Activated T-cell treated with anti-CD3 and anti-CD28 coated beads, Interleukin-2, amount 50 U/mL, for 4 hours (primary cell): ENCODE measurements at regions not wholly inside any gene's neighbourhood (a gene's known extent, or its start where the extent isn't known, plus 50 kb on each side); places are given as distances from the start of the nearest gene placed in this dataset.

ENCODE experiments used
- ATAC-seq, 2 donors: fragments of 200-7000 bp; cut with Tn5 transposase; one replicate each; pipeline ENCODE4 v1.10.0; 2021
- DNase-seq: peaks from one replicate; pipeline ENCODE4 v3.0.0-alpha.2; 2020
- H3K27me3 Mint-ChIP-seq: one replicate; pipeline ENCODE4 v1.8.0; 2021; ENCODE audit warnings: low read depth, mixed read lengths
- H3K36me3 Mint-ChIP-seq: one replicate; pipeline ENCODE4 v1.8.0; 2022; ENCODE audit warnings: mixed read lengths; ENCODE audit not compliant: insufficient read depth
- H3K4me1 Mint-ChIP-seq: one replicate; pipeline ENCODE4 v1.8.0; 2021; ENCODE audit warnings: low read depth, mixed read lengths
- H3K4me3 Mint-ChIP-seq: one replicate; pipeline ENCODE4 v1.8.0; 2021; ENCODE audit warnings: mild to moderate bottlenecking, moderate library complexity, mixed read lengths
- H3K9me3 Mint-ChIP-seq: one replicate; pipeline ENCODE4 v1.8.0; 2021; ENCODE audit warnings: mixed read lengths

GRCh38 chr15:93897377-93897776, 334.0 kb upstream of the MCTP2 start:
- Mint-ChIP-seq H3K4me3 (no peak overlapping the region), H3K4me1 (no peaks in the 10 kb centered on the region), H3K36me3 (no peaks in the 10 kb centered on the region), H3K27me3 (peaks cover under 1% of the 10 kb centered on the region), H3K9me3 (no peaks in the 10 kb centered on the region)
- no peak for ATAC-seq
- no peak for DNase-seq

GRCh38 chr15:93895976-93896770, 335.2 kb upstream of the MCTP2 start:
- H3K9me3 Mint-ChIP-seq: no peaks in the 10 kb centered on the region
- no peak for DNase-seq
- no peaks in the 10 kb centered on the region for H3K27me3 Mint-ChIP-seq
- H3K36me3 Mint-ChIP-seq: no peaks in the 10 kb centered on the region
- no peak overlapping the region for H3K4me3 Mint-ChIP-seq
- ATAC-seq: no peak
- H3K4me1 Mint-ChIP-seq: no peaks in the 10 kb centered on the region

GRCh38 chr15:93894438-93895036, 336.8 kb upstream of the MCTP2 start:
- DNase-seq (no peak), ATAC-seq (no peak)
- Mint-ChIP-seq H3K4me1 (no peaks in the 10 kb centered on the region), H3K36me3 (no peaks in the 10 kb centered on the region), H3K9me3 (no peaks in the 10 kb centered on the region), H3K27me3 (no peaks in the 10 kb centered on the region), H3K4me3 (no peak overlapping the region)

- Mint-ChIP-seq H3K4me3 (no peak overlapping the region), H3K27me3 (no peaks in the 10 kb centered on the region)
- ATAC-seq: no peak
Observed at GRCh38 chr15:93887151-93887550, 344.2 kb upstream of the MCTP2 start.

GRCh38 chr15:93882779-93883178, 348.6 kb upstream of the MCTP2 start:
- no peak for DNase-seq
- H3K36me3 Mint-ChIP-seq: no peaks in the 10 kb centered on the region
- H3K27me3 Mint-ChIP-seq: peaks cover 3% of the 10 kb centered on the region
- H3K4me3 Mint-ChIP-seq: no peak overlapping the region
- ATAC-seq: no peak
- no peaks in the 10 kb centered on the region for H3K9me3 Mint-ChIP-seq
- H3K4me1 Mint-ChIP-seq: no peaks in the 10 kb centered on the region

More at GRCh38 chr15:93887151-93887550, 344.2 kb upstream of the MCTP2 start:
- Mint-ChIP-seq H3K9me3 (no peaks in the 10 kb centered on the region), H3K36me3 (no peaks in the 10 kb centered on the region), H3K4me1 (no peaks in the 10 kb centered on the region)
- DNase-seq: no peak

- Mint-ChIP-seq H3K4me1 (no peaks in the 10 kb centered on the region), H3K27me3 (peaks cover 3% of the 10 kb centered on the region), H3K9me3 (no peaks in the 10 kb centered on the region), H3K36me3 (no peaks in the 10 kb centered on the region), H3K4me3 (no peak overlapping the region)
- ATAC-seq (no peak), DNase-seq (no peak)
Observed at GRCh38 chr15:93882141-93882540, 349.2 kb upstream of the MCTP2 start.

- no peaks in the 10 kb centered on the region for H3K36me3 Mint-ChIP-seq
- H3K27me3 Mint-ChIP-seq: peaks cover 3% of the 10 kb centered on the region
- ATAC-seq (no peak), DNase-seq (no peak)
- no peaks in the 10 kb centered on the region for H3K4me1 Mint-ChIP-seq
- H3K9me3 Mint-ChIP-seq: no peaks in the 10 kb centered on the region
- no peak overlapping the region for H3K4me3 Mint-ChIP-seq
Observed at GRCh38 chr15:93881310-93881709, 350.1 kb upstream of the MCTP2 start.

GRCh38 chr15:93880358-93880757, 351.0 kb upstream of the MCTP2 start:
- ATAC-seq (no peak), DNase-seq (no peak)
- H3K4me3 Mint-ChIP-seq: no peak overlapping the region
- H3K9me3 Mint-ChIP-seq: no peaks in the 10 kb centered on the region
- no peaks in the 10 kb centered on the region for H3K36me3 Mint-ChIP-seq
- peaks cover 3% of the 10 kb centered on the region for H3K27me3 Mint-ChIP-seq
- no peaks in the 10 kb centered on the region for H3K4me1 Mint-ChIP-seq

- Mint-ChIP-seq H3K4me3 (no peak overlapping the region), H3K4me1 (no peaks in the 10 kb centered on the region), H3K36me3 (no peaks in the 10 kb centered on the region), H3K9me3 (no peaks in the 10 kb centered on the region), H3K27me3 (no peaks in the 10 kb centered on the region)
- no peak for ATAC-seq
- no peak for DNase-seq
Observed at GRCh38 chr15:93870583-93870982, 360.8 kb upstream of the MCTP2 start.

GRCh38 chr15:93866948-93867347, 364.4 kb upstream of the MCTP2 start:
- ATAC-seq (no peak), DNase-seq (no peak)
- H3K4me1 Mint-ChIP-seq: peaks cover 1% of the 10 kb centered on the region
- no peak overlapping the region for H3K4me3 Mint-ChIP-seq
- no peaks in the 10 kb centered on the region for H3K36me3 Mint-ChIP-seq
- no peaks in the 10 kb centered on the region for H3K9me3 Mint-ChIP-seq
- H3K27me3 Mint-ChIP-seq: peaks cover 7% of the 10 kb centered on the region

GRCh38 chr15:93866476-93866875, 364.9 kb upstream of the MCTP2 start:
- ATAC-seq: no peak
- peaks cover 9% of the 10 kb centered on the region for H3K27me3 Mint-ChIP-seq

GRCh38 chr15:93865586-93865985, 365.8 kb upstream of the MCTP2 start:
- no peaks in the 10 kb centered on the region for H3K36me3 Mint-ChIP-seq
- DNase-seq: no peak
- H3K4me1 Mint-ChIP-seq: peaks cover 2% of the 10 kb centered on the region
- H3K27me3 Mint-ChIP-seq: peaks cover 9% of the 10 kb centered on the region
- no peak for ATAC-seq
- H3K9me3 Mint-ChIP-seq: no peaks in the 10 kb centered on the region
- H3K4me3 Mint-ChIP-seq: no peak overlapping the region

More at GRCh38 chr15:93866476-93866875, 364.9 kb upstream of the MCTP2 start:
- Mint-ChIP-seq H3K4me3 (no peak overlapping the region), H3K4me1 (peaks cover 2% of the 10 kb centered on the region), H3K36me3 (no peaks in the 10 kb centered on the region), H3K9me3 (no peaks in the 10 kb centered on the region)
- DNase-seq: no peak

- Mint-ChIP-seq H3K9me3 (no peaks in the 10 kb centered on the region), H3K4me1 (peaks cover 2% of the 10 kb centered on the region), H3K4me3 (no peak overlapping the region), H3K36me3 (no peaks in the 10 kb centered on the region), H3K27me3 (peaks cover 9% of the 10 kb centered on the region)
- no peak for DNase-seq
- ATAC-seq: no peak
Observed at GRCh38 chr15:93862791-93863190, 368.6 kb upstream of the MCTP2 start.

GRCh38 chr15:93861956-93862741, 369.2 kb upstream of the MCTP2 start:
- ATAC-seq (no peak), DNase-seq (no peak)
- H3K9me3 Mint-ChIP-seq: no peaks in the 10 kb centered on the region
- H3K27me3 Mint-ChIP-seq: peaks cover 9% of the 10 kb centered on the region
- H3K4me3 Mint-ChIP-seq: no peak overlapping the region
- H3K4me1 Mint-ChIP-seq: peaks cover 2% of the 10 kb centered on the region
- H3K36me3 Mint-ChIP-seq: no peaks in the 10 kb centered on the region
